Neural progenitor cell (in vitro differentiated cells): ENCODE measurements at regions not wholly inside any gene's neighbourhood (a gene's known extent, or its start where the extent isn't known, plus 50 kb on each side); places are given as distances from the start of the nearest gene placed in this dataset.

ENCODE experiments used
- CTCF ChIP-seq: fragments of 200-600 bp; sonication (generic); IDR thresholded peaks from 2 replicates; pipeline ENCODE4 v1.5.1; 2017; ENCODE audit warnings: antibody characterized with exemption, mild to moderate bottlenecking
- EZH2 ChIP-seq: fragments of 200-600 bp; sonication (generic); IDR thresholded peaks from 2 replicates; pipeline ENCODE4 v1.6.1; 2017; ENCODE audit warnings: antibody characterized with exemption, mild to moderate bottlenecking, moderate library complexity
- EZH2phosphoT487 ChIP-seq: fragments of 200-600 bp; sonication (generic); IDR thresholded peaks from 2 replicates; pipeline ENCODE4 v1.6.1; 2017; ENCODE audit warnings: antibody characterized with exemption

- TF ChIP-seq CTCF (no peak), EZH2 (no peak), EZH2phosphoT487 (no peak)
These were observed 178.0 kb downstream of the MTCL1 start for GRCh38 chr18:8883409-8883668.
